IMR-90 (cell line): ENCODE measurements at regions not wholly inside any gene's neighbourhood (a gene's known extent, or its start where the extent isn't known, plus 50 kb on each side); places are given as distances from the start of the nearest gene placed in this dataset.

Experiments
- ATAC-seq: fragments of 200-7000 bp; cut with Tn5 transposase; 2 replicates; pipeline ENCODE4 v1.9.1; 2020; ENCODE audit warnings: low read depth, mild to moderate bottlenecking, moderate library complexity
- BruUV-seq: library from RNA; stranded (reverse); fragments of 400-500 nt; replicated peaks from 2 replicates; lab custom pipeline; 2021; lab: Mats Ljungman, UMichigan
- CTCF ChIA-PET: fragments of 300-600 bp; formaldehyde crosslinking; extraction: SDS; loops from one replicate; lab custom pipeline; 2021; ENCODE audit warnings: antibody characterized with exemption; lab: Yijun Ruan, JAX
- POLR2A ChIA-PET: fragments of 300-600 bp; sonication (Branson Sonifier 250); formaldehyde crosslinking; loops from one replicate; lab custom pipeline; 2022; ENCODE audit warnings: antibody characterized with exemption; ENCODE audit not compliant: unreplicated experiment; lab: Charles Lee
- DNase-seq: peaks from one replicate; pipeline ENCODE4 v3.0.0; 2013
- H2AFZ ChIP-seq: replicated peaks from 2 replicates; pipeline ENCODE3; 2013; ENCODE audit warnings: low read length, mild to moderate bottlenecking; ENCODE audit not compliant: poor library complexity
- H2AK5ac ChIP-seq: 2 replicates; pipeline ENCODE4 v1.6.1; 2013; ENCODE audit warnings: low read depth, low read length, inconsistent platforms
- H2AK9ac ChIP-seq: replicated peaks from 2 replicates; pipeline ENCODE3; 2013; ENCODE audit warnings: mild to moderate bottlenecking, low read depth, low read length, moderate library complexity; ENCODE audit not compliant: poor library complexity
- H2BK120ac ChIP-seq: 2 replicates; pipeline ENCODE4 v1.6.1; 2013; ENCODE audit warnings: low read depth, low read length, inconsistent platforms
- H2BK15ac ChIP-seq: 3 replicates; pipeline ENCODE4 v1.6.1; 2013; ENCODE audit warnings: low read depth, low read length, inconsistent platforms
- H2BK20ac ChIP-seq: 2 replicates; pipeline ENCODE4 v1.6.1; 2013; ENCODE audit warnings: low read depth, mild to moderate bottlenecking, inconsistent platforms, low read length, moderate library complexity
- H2BK5ac ChIP-seq: 2 replicates; pipeline ENCODE4 v1.6.1; 2013; ENCODE audit warnings: mild to moderate bottlenecking, low read depth, low read length, inconsistent platforms; ENCODE audit not compliant: poor library complexity, severe bottlenecking
- H3K14ac ChIP-seq: replicated peaks from 2 replicates; pipeline ENCODE4 v1.6.1; 2013; ENCODE audit warnings: low read depth, low read length, inconsistent platforms
- H3K18ac ChIP-seq: 2 replicates; pipeline ENCODE4 v1.6.1; 2013; ENCODE audit warnings: low read depth, low read length, control low read depth
- H3K23ac ChIP-seq: 2 replicates; pipeline ENCODE4 v1.6.1; 2013; ENCODE audit warnings: low read depth, low read length, inconsistent platforms
- H3K27ac ChIP-seq: 2 replicates; pipeline ENCODE4 v1.5.1; 2013; ENCODE audit warnings: mild to moderate bottlenecking, control low read depth, low read length; ENCODE audit not compliant: insufficient read depth
- H3K27me3 ChIP-seq: 2 replicates; pipeline ENCODE4 v1.6.1; 2013; ENCODE audit warnings: low read length; ENCODE audit not compliant: control insufficient read depth, insufficient read depth
- H3K36me3 ChIP-seq: 2 replicates; pipeline ENCODE4 v1.6.1; 2013; ENCODE audit warnings: low read length, mixed read lengths; ENCODE audit not compliant: control insufficient read depth, insufficient read depth
- H3K4ac ChIP-seq: 2 replicates; pipeline ENCODE4 v1.6.1; 2013; ENCODE audit warnings: low read depth, low read length, inconsistent platforms
- H3K4me1 ChIP-seq: 2 replicates; pipeline ENCODE4 v1.6.1; 2013; ENCODE audit warnings: low read length, mixed read lengths; ENCODE audit not compliant: control insufficient read depth, insufficient read depth
- H3K4me2 ChIP-seq: 2 replicates; pipeline ENCODE4 v1.6.1; 2013; ENCODE audit warnings: low read depth, mild to moderate bottlenecking, control low read depth, low read length, moderate library complexity
- H3K4me3 ChIP-seq: 2 replicates; pipeline ENCODE4 v1.5.1; 2013; ENCODE audit warnings: low read depth, mild to moderate bottlenecking, control low read depth, low read length, moderate library complexity; ENCODE audit not compliant: insufficient read depth
- H3K56ac ChIP-seq: 2 replicates; pipeline ENCODE4 v1.6.1; 2013; ENCODE audit warnings: low read length, inconsistent platforms; ENCODE audit not compliant: insufficient read depth; ENCODE audit errors: extremely low read depth
- H3K79me1 ChIP-seq, 2 experiments: 2 replicates each; pipeline ENCODE4 v1.6.1; 2013; ENCODE audit warnings: low read length in 2 of 2, inconsistent platforms in 1 of 2, low read depth in 1 of 2
- H3K9ac ChIP-seq: 2 replicates; pipeline ENCODE4 v1.6.1; 2013; ENCODE audit warnings: low read depth, low read length, control low read depth
- H3K9me1 ChIP-seq: 2 replicates; pipeline ENCODE4 v1.6.1; 2013; ENCODE audit warnings: low read length, inconsistent platforms; ENCODE audit not compliant: insufficient read depth
- H3K9me3 ChIP-seq: 2 replicates; pipeline ENCODE4 v1.6.1; 2013; ENCODE audit warnings: low read length; ENCODE audit not compliant: control insufficient read depth, insufficient read depth
- H4K20me1 ChIP-seq: 2 replicates; pipeline ENCODE4 v1.6.1; 2013; ENCODE audit warnings: low read length, inconsistent platforms; ENCODE audit not compliant: insufficient read depth
- H4K5ac ChIP-seq: 2 replicates; pipeline ENCODE4 v1.6.1; 2013; ENCODE audit warnings: mild to moderate bottlenecking, low read depth, low read length, control low read depth
- H4K8ac ChIP-seq, 2 experiments: 2 replicates each; pipeline ENCODE4 v1.6.1; 2013; ENCODE audit warnings: low read depth in 2 of 2, low read length in 2 of 2, control low read depth in 1 of 2, inconsistent platforms in 1 of 2
- H4K91ac ChIP-seq: 2 replicates; pipeline ENCODE4 v1.6.1; 2013; ENCODE audit warnings: low read depth, low read length, inconsistent platforms; ENCODE audit not compliant: insufficient read depth
- RFX5 ChIP-seq: IDR thresholded peaks from 2 replicates; pipeline ENCODE4 v1.8.0; 2012; ENCODE audit warnings: low read depth, mild to moderate bottlenecking, low read length, moderate library complexity
- WGBS, 2 experiments: methylation state at CpG; one replicate each; pipeline versions ENCODE4 v1.1.5 to v1.1.7; 2013; ENCODE audit warnings: missing lambda C conversion rate in 2 of 2; ENCODE audit not compliant: insufficient read length in 1 of 2; ENCODE audit errors: extremely low coverage in 2 of 2; 5-methylcytosine and 5-hydroxymethylcytosine counted together
- dilution Hi-C: fragments of 300-500 bp; cut with HindIII; formaldehyde crosslinking; loops from one replicate; pipeline ENCODE4 v1.14.3; 2018; ENCODE audit warnings: low sequenced_read_pairs; ENCODE audit not compliant: unreplicated experiment
- in situ Hi-C: fragments of 300-500 bp; cut with MboI; formaldehyde crosslinking; loops from 3 replicates; pipeline ENCODE4 v1.14.3; 2019; ENCODE audit warnings: low sequenced_read_pairs, inconsistent platforms, mixed read lengths
- intact Hi-C: fragments of 100-400 bp; cut with micrococcal nuclease; formaldehyde crosslinking; loops from 2 replicates; pipeline ENCODE4 v1.10.0; 2022

GRCh38 chr4:29175291-29175690 is 1544.9 kb upstream of the PCDH7 start:
- H2AK5ac ChIP-seq, result no peak overlapping the region
- H3K27me3 ChIP-seq, result no peaks in the 10 kb centered on the region
- H4K20me1 ChIP-seq, result no peaks in the 10 kb centered on the region
- H3K23ac ChIP-seq, result no peak overlapping the region
- no peaks in the 10 kb centered on the region for H3K9me3 ChIP-seq
- H4K91ac ChIP-seq, result no peak overlapping the region
- no peak overlapping the region for H2AK9ac ChIP-seq
- H3K9ac ChIP-seq, result no peak overlapping the region
- ATAC-seq (no peak), DNase-seq (no peak)
- no peak overlapping the region for H2BK15ac ChIP-seq
- H2BK20ac ChIP-seq, result peak overlapping the region; percentile 25; the same call in 1 of the 2 replicates
- no peak overlapping the region for H2BK120ac ChIP-seq
- H2BK5ac ChIP-seq, result no peak overlapping the region
- POLR2A ChIA-PET, result no interaction called here
- WGBS, 2 experiments, result no CpG with 5 or more reads among the region's 1 CpG
- no peak overlapping the region for H3K4ac ChIP-seq
- no peak overlapping the region for H2AFZ ChIP-seq
- H3K56ac ChIP-seq, result no peak overlapping the region
- no peaks in the 10 kb centered on the region for H3K79me1 ChIP-seq
- no peaks in the 10 kb centered on the region for H3K36me3 ChIP-seq
- no peak for TF ChIP-seq RFX5
- CTCF ChIA-PET, result no interaction called here
- intact Hi-C loops, result no loop called here
- no peak overlapping the region for H4K5ac ChIP-seq
- H3K18ac ChIP-seq, result no peak overlapping the region
- H3K4me2 ChIP-seq, result no peak overlapping the region
- no peaks in the 10 kb centered on the region for H3K4me1 ChIP-seq
- dilution Hi-C loops, result no loop called here
- in situ Hi-C loops, result no loop called here
- no peak overlapping the region for H3K14ac ChIP-seq
- no TSS peak for BruUV-seq
- H4K8ac ChIP-seq, result no peak overlapping the region
- H3K4me3 ChIP-seq, result no peak overlapping the region
- H3K9me1 ChIP-seq, result no peaks in the 10 kb centered on the region
- H3K27ac ChIP-seq, result no peak overlapping the region
